ENCODE measurements at regions not wholly inside any gene's neighbourhood (a gene's known extent, or its start where the extent isn't known, plus 50 kb on each side); places are given as distances from the start of the nearest gene placed in this dataset.

DNA sequence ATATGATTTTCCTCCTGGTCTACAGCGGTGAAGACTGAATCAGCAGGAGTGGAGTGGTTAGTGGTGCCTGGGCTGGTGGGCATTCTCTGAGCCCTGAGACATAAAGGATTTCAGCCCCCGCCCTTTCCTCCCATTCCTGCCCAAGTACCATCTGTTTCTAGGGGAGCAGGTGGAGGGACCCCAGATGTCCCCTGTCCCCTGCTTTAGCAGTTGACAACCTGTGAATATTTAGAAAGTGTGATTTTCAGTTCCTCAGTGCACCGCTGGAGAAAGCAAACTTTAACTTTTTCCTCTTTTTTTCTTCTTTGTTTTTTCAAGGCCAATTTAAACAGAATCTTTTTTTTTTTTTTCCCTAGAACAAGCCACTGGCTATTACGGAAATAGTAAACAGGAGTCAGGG lies 163.8 kb upstream of the MYL2 start:
- H3K4me1 ChIP-seq (ENCODE audit: control insufficient read depth in 1 of 2, insufficient read depth in 2 of 2, low read length in 2 of 2): no peaks in the 10 kb centered on the region
- no peaks in the 10 kb centered on the region for H3K27me3 ChIP-seq (ENCODE audit: low read depth, low read length)
- no peak overlapping the region for H3K4me3 ChIP-seq (ENCODE audit: low read depth in 1 of 2, low read length in 2 of 2)
- no peaks in the 10 kb centered on the region for H3K36me3 ChIP-seq (ENCODE audit: control insufficient read depth in 1 of 2, insufficient read depth in 2 of 2, low read length in 2 of 2)
- H3K27ac ChIP-seq (ENCODE audit: low read length): no peak overlapping the region
- no peaks in the 10 kb centered on the region for H3K9me3 ChIP-seq (ENCODE audit: control insufficient read depth in 1 of 2, low read length in 2 of 2)

DNA sequence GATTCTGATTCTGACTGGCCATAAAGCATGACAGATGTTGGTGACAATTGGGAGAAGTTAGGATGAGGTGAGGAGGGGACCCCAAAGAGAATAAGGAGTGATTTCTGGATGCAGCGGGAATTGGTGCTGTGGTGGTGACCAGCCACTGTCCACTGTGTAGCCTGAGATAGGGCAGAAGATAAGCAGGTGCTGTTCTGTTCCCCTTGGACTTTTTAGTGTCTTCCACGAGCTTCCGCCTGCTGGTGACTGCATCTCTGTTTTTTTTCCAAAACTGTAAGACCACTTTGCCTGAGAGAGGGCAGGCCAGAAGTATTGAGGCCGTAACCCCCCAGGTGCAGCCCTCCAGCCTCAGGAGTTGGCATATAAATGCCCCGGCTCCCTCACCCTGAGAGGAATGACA lies 161.2 kb upstream of the MYL2 start:
- H3K27me3 ChIP-seq (ENCODE audit: low read depth, low read length): no peaks in the 10 kb centered on the region

DNA sequence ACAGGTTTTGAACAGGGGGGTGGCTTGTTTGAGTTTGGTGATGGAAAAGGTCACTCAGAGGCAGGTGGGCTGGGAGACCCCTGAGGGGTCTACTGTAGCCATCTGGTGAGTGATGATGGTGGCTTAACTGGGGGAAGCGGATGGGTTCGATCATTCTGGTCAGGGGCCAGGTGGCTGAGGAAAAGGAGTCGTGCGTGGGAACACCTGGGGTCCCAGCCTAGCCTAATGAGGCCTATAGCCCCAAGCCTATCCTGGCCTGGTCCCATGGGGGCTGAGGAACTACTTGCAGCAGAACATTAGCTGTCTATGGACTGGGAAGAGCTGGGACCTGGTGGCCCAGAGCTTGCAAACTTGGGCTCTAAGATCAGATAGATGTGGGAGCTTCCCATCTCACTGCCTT lies 158.4 kb upstream of the MYL2 start:
- Histone ChIP-seq H3K4me3 (ENCODE audit: low read depth in 1 of 2, low read length in 2 of 2) (no peak overlapping the region), H3K9me3 (ENCODE audit: control insufficient read depth in 1 of 2, low read length in 2 of 2) (no peaks in the 10 kb centered on the region), H3K27ac (ENCODE audit: low read length) (no peak overlapping the region), H3K36me3 (ENCODE audit: control insufficient read depth in 1 of 2, insufficient read depth in 2 of 2, low read length in 2 of 2) (no peaks in the 10 kb centered on the region), H3K27me3 (ENCODE audit: low read depth, low read length) (no peaks in the 10 kb centered on the region), H3K4me1 (ENCODE audit: control insufficient read depth in 1 of 2, insufficient read depth in 2 of 2, low read length in 2 of 2) (no peaks in the 10 kb centered on the region)

More for the DNA sequence above, 161.2 kb upstream of the MYL2 start:
- H3K4me1 ChIP-seq (ENCODE audit: control insufficient read depth in 1 of 2, insufficient read depth in 2 of 2, low read length in 2 of 2): no peaks in the 10 kb centered on the region
- H3K4me3 ChIP-seq (ENCODE audit: low read depth in 1 of 2, low read length in 2 of 2): no peak overlapping the region
- no peaks in the 10 kb centered on the region for H3K36me3 ChIP-seq (ENCODE audit: control insufficient read depth in 1 of 2, insufficient read depth in 2 of 2, low read length in 2 of 2)
- no peak overlapping the region for H3K27ac ChIP-seq (ENCODE audit: low read length)
- no peaks in the 10 kb centered on the region for H3K9me3 ChIP-seq (ENCODE audit: control insufficient read depth in 1 of 2, low read length in 2 of 2)

DNA sequence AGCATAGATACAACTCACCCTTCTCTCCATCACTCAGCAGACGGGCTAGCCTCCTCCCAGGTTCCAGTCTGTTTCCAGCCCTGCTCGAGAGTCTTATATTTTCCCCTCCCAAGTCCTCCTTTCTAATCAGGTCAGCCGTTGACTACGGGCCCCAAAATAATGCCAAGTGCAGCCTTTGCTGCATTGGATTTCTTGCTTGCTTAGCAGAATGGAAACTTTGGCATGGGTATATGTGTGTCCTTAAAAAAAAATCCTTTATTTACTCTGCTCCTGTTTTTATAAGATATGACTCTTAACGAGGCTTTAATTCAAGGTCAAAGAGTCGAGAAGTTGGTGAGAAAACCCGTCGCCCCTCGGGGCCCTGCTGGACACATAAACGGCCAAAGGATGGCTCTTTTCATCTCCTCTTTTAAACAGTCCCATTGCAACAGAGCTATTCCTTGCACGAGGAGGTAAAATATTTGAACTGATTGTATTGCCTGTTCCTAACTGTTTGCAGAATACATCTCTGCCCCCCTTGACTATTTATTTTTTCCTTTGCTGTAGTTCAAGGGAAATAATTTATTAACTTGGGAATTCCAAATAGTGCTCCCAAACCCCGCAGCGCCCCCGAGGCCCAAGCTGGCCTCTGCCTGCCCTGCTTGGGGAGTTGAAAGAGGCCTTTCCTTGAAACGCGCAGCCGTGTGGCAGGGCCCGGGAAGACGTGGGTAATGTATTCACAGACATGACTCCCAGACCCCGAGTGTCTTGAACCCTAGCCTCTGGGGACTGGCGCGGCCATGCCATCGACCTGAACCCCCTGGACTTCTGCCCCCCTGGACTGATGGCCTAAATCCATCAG lies 156.5 kb upstream of the MYL2 start:
- Histone ChIP-seq H3K4me1 (ENCODE audit: control insufficient read depth in 1 of 2, insufficient read depth in 2 of 2, low read length in 2 of 2) (no peaks in the 10 kb centered on the region), H3K36me3 (ENCODE audit: control insufficient read depth in 1 of 2, insufficient read depth in 2 of 2, low read length in 2 of 2) (no peaks in the 10 kb centered on the region), H3K27ac (ENCODE audit: low read length) (no peak overlapping the region), H3K4me3 (ENCODE audit: low read depth in 1 of 2, low read length in 2 of 2) (no peak overlapping the region), H3K9me3 (ENCODE audit: control insufficient read depth in 1 of 2, low read length in 2 of 2) (no peaks in the 10 kb centered on the region), H3K27me3 (ENCODE audit: low read depth, low read length) (no peaks in the 10 kb centered on the region)

DNA sequence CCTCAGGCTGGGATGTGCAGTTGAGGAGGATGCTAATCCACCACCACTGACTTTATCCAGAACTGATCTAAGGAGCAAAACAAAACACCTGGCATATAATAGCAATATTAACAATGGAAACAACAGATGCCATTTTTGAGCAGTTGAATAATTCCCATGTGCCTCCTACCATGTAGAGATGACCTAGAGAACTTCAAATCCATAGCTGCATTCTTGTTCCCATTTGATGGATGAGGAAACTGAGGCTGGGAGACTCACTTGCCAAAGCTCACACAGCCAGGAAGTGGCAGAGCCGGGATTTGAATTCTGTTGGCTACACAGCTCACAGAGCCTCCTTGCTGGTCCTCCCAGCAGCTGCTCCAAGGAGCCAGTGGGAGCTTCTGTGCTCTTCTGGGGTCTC lies 155.8 kb upstream of the MYL2 start:
- no peaks in the 10 kb centered on the region for H3K4me1 ChIP-seq (ENCODE audit: control insufficient read depth in 1 of 2, insufficient read depth in 2 of 2, low read length in 2 of 2)
- H3K36me3 ChIP-seq (ENCODE audit: control insufficient read depth in 1 of 2, insufficient read depth in 2 of 2, low read length in 2 of 2): no peaks in the 10 kb centered on the region
- no peak overlapping the region for H3K27ac ChIP-seq (ENCODE audit: low read length)

DNA sequence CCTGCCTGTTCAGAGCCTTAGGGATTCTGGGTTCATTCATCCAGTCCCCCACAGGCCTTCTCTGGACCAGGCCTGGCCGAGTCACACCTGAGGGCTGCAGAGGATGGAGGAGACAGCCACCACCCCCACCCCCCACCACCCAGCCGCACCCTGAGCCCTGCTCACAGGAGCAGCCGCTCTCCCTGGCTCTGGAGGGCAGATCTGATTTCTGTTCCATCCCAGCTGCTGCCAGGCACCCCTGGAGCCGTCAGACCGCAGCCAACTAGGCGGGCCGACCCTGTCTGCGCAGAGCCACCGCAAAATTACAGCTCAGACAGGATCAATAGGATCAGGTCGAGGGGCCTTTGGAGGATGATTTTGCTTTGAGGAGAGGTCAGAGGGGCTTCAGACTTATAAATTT lies 154.6 kb upstream of the MYL2 start:
- no peaks in the 10 kb centered on the region for H3K27me3 ChIP-seq (ENCODE audit: low read depth, low read length)
- H3K27ac ChIP-seq (ENCODE audit: low read length): no peak overlapping the region
- H3K4me3 ChIP-seq (ENCODE audit: low read depth in 1 of 2, low read length in 2 of 2): no peak overlapping the region
- no peaks in the 10 kb centered on the region for H3K4me1 ChIP-seq (ENCODE audit: control insufficient read depth in 1 of 2, insufficient read depth in 2 of 2, low read length in 2 of 2)
- no peaks in the 10 kb centered on the region for H3K9me3 ChIP-seq (ENCODE audit: control insufficient read depth in 1 of 2, low read length in 2 of 2)
- H3K36me3 ChIP-seq (ENCODE audit: control insufficient read depth in 1 of 2, insufficient read depth in 2 of 2, low read length in 2 of 2): no peaks in the 10 kb centered on the region

More for the DNA sequence above, 155.8 kb upstream of the MYL2 start:
- H3K27me3 ChIP-seq (ENCODE audit: low read depth, low read length): no peaks in the 10 kb centered on the region
- H3K9me3 ChIP-seq (ENCODE audit: control insufficient read depth in 1 of 2, low read length in 2 of 2): no peaks in the 10 kb centered on the region
- no peak overlapping the region for H3K4me3 ChIP-seq (ENCODE audit: low read depth in 1 of 2, low read length in 2 of 2)

DNA sequence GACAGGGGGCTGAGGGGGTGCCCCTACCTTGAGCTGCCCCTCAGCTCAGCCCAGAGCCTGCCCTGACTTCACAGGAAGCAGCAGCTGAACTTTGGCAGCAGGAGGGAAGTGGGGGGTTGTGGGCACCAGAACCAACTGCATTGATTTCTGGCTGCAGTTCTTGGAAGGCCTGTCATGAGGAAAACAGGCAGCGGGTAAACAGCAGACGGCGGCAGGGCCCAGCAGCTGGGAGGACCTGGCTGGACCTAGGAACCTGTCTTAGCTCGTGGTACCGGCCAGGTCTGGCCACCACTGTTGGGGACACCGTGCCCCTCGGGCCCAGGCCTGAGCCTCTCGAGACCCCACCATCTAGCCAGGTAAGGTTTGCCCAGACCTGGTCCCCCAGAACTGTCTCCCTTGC lies 154.2 kb upstream of the MYL2 start:
- Histone ChIP-seq H3K4me1 (ENCODE audit: control insufficient read depth in 1 of 2, insufficient read depth in 2 of 2, low read length in 2 of 2) (no peaks in the 10 kb centered on the region), H3K9me3 (ENCODE audit: control insufficient read depth in 1 of 2, low read length in 2 of 2) (no peaks in the 10 kb centered on the region), H3K36me3 (ENCODE audit: control insufficient read depth in 1 of 2, insufficient read depth in 2 of 2, low read length in 2 of 2) (no peaks in the 10 kb centered on the region), H3K27ac (ENCODE audit: low read length) (no peak overlapping the region), H3K4me3 (ENCODE audit: low read depth in 1 of 2, low read length in 2 of 2) (no peak overlapping the region), H3K27me3 (ENCODE audit: low read depth, low read length) (no peaks in the 10 kb centered on the region)

DNA sequence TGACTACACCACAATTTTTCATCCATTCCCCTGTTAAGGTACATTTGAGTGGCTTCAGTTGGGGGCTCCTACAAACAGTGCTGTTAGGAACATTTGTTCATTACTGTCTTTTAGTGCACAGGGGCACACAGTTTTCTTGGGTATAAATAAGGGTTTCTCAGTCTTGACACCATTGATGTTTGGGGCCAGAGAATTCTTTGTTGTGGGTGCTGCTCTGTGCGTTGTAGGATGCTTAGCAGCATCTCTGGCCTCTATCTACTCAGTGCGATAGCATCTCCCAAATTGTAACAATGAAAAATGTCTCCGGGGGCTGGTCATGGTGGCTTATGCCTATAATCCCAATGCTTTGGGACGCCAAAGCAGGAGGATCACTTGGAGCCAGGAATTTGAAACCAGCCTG lies 153.0 kb upstream of the MYL2 start:
- Histone ChIP-seq H3K4me1 (ENCODE audit: control insufficient read depth in 1 of 2, insufficient read depth in 2 of 2, low read length in 2 of 2) (no peaks in the 10 kb centered on the region), H3K36me3 (ENCODE audit: control insufficient read depth in 1 of 2, insufficient read depth in 2 of 2, low read length in 2 of 2) (no peaks in the 10 kb centered on the region), H3K27me3 (ENCODE audit: low read depth, low read length) (no peaks in the 10 kb centered on the region)

DNA sequence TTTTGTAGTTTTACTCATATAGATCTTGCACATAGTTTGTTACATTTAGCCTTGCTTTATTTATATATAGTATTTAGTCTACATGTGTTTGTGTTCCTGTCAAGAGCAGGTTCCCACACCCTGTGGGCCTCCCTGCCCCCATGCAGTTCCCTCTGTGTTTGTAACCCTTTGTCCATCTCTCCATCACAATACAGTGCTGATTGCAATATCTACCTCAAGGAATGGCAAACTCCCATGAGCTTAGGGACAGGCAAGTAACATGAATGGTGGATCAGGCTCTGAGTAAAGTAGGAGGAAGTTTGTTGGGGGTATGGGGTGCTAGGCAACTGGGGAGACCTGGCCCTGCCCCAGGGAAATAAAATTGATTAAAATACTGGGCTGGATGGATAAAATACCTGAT lies 151.9 kb upstream of the MYL2 start:
- Histone ChIP-seq H3K4me1 (ENCODE audit: control insufficient read depth in 1 of 2, insufficient read depth in 2 of 2, low read length in 2 of 2) (no peaks in the 10 kb centered on the region), H3K4me3 (ENCODE audit: low read depth in 1 of 2, low read length in 2 of 2) (no peak overlapping the region), H3K27ac (ENCODE audit: low read length) (no peak overlapping the region), H3K9me3 (ENCODE audit: control insufficient read depth in 1 of 2, low read length in 2 of 2) (no peaks in the 10 kb centered on the region), H3K36me3 (ENCODE audit: control insufficient read depth in 1 of 2, insufficient read depth in 2 of 2, low read length in 2 of 2) (no peaks in the 10 kb centered on the region), H3K27me3 (ENCODE audit: low read depth, low read length) (no peaks in the 10 kb centered on the region)

More for the DNA sequence above, 153.0 kb upstream of the MYL2 start:
- Histone ChIP-seq H3K27ac (ENCODE audit: low read length) (no peak overlapping the region), H3K9me3 (ENCODE audit: control insufficient read depth in 1 of 2, low read length in 2 of 2) (no peaks in the 10 kb centered on the region), H3K4me3 (ENCODE audit: low read depth in 1 of 2, low read length in 2 of 2) (no peak overlapping the region)

DNA sequence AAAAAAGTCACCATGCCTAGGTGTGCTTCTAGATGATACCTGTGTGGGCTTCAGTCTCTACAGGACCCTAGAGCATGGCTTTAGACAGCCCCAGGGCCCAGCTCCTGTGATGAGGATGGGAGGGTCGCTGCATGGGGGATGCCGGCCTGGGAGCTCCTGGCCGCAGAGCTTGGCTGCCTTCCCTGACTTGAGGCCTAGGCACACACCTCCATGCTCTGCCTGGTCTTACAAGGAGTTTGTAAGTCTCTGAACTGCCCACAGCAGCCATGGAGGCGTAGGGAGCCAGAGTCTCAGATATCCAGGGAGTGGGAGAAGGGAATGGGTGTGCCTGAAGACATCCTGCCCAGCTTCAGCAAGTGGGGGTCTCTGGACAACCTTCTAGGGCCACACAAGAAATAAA lies 149.5 kb upstream of the MYL2 start:
- no peaks in the 10 kb centered on the region for H3K4me1 ChIP-seq (ENCODE audit: control insufficient read depth in 1 of 2, insufficient read depth in 2 of 2, low read length in 2 of 2)
- no peak overlapping the region for H3K4me3 ChIP-seq (ENCODE audit: low read depth in 1 of 2, low read length in 2 of 2)
- H3K27me3 ChIP-seq (ENCODE audit: low read depth, low read length): no peaks in the 10 kb centered on the region
- no peak overlapping the region for H3K27ac ChIP-seq (ENCODE audit: low read length)
- H3K9me3 ChIP-seq (ENCODE audit: control insufficient read depth in 1 of 2, low read length in 2 of 2): no peaks in the 10 kb centered on the region
- no peaks in the 10 kb centered on the region for H3K36me3 ChIP-seq (ENCODE audit: control insufficient read depth in 1 of 2, insufficient read depth in 2 of 2, low read length in 2 of 2)

DNA sequence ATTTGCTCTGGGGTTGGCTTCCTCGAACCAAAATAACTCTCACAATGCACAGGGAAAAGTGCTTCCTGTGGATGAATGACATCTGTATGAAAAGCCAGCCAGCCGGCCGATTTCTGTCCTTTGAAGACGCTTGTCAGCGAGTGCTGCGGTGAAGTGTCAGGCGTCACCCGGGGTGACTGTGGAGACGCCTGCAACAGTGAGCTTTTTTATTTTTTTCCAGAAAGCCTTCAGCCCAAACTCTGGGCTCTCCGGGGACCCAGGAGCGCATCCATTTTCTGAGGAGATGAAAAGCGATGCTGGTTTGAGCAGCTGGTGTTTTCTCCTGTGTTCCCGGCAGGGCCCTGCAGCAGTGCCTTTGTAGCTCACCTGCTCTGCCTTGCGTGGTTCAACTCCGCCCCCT lies 147.9 kb upstream of the MYL2 start:
- Histone ChIP-seq H3K4me1 (ENCODE audit: control insufficient read depth in 1 of 2, insufficient read depth in 2 of 2, low read length in 2 of 2) (no peaks in the 10 kb centered on the region), H3K36me3 (ENCODE audit: control insufficient read depth in 1 of 2, insufficient read depth in 2 of 2, low read length in 2 of 2) (no peaks in the 10 kb centered on the region), H3K27ac (ENCODE audit: low read length) (no peak overlapping the region), H3K27me3 (ENCODE audit: low read depth, low read length) (no peaks in the 10 kb centered on the region), H3K9me3 (ENCODE audit: control insufficient read depth in 1 of 2, low read length in 2 of 2) (no peaks in the 10 kb centered on the region), H3K4me3 (ENCODE audit: low read depth in 1 of 2, low read length in 2 of 2) (no peak overlapping the region)

DNA sequence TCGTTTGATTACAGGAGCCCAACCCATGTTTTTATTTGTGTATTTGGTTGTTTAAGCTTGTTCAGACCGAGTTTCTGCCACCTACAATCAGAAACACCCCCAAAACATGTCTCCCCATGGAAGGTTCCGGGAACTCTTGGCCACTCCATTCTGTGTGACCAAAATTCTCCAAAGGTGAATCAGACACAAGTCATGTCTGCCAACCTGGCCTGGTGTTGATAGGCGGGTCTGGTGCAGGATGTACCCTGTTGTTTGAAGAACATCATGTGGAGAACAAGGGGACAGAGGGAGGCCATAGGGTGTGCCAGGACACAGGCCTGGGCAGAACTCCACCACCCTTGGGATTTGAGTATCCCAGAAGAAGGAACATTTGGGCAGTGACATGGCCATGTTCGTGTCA lies 147.1 kb upstream of the MYL2 start:
- no peaks in the 10 kb centered on the region for H3K27me3 ChIP-seq (ENCODE audit: low read depth, low read length)
- H3K9me3 ChIP-seq (ENCODE audit: control insufficient read depth in 1 of 2, low read length in 2 of 2): no peaks in the 10 kb centered on the region
- no peak overlapping the region for H3K27ac ChIP-seq (ENCODE audit: low read length)
- H3K4me1 ChIP-seq (ENCODE audit: control insufficient read depth in 1 of 2, insufficient read depth in 2 of 2, low read length in 2 of 2): no peaks in the 10 kb centered on the region
- no peaks in the 10 kb centered on the region for H3K36me3 ChIP-seq (ENCODE audit: control insufficient read depth in 1 of 2, insufficient read depth in 2 of 2, low read length in 2 of 2)
- H3K4me3 ChIP-seq (ENCODE audit: low read depth in 1 of 2, low read length in 2 of 2): no peak overlapping the region

Measured in muscle layer of duodenum (tissue), 2 donors.